Nephron (organoid): ENCODE measurements at regions not wholly inside any gene's neighbourhood (a gene's known extent, or its start where the extent isn't known, plus 50 kb on each side); places are given as distances from the start of the nearest gene placed in this dataset.

Source experiments
- H3K27ac Mint-ChIP-seq, 3 experiments: 2 replicates each; pipeline ENCODE4 v1.8.0; 2020; ENCODE audit warnings: mixed read lengths in 3 of 3, mild to moderate bottlenecking in 2 of 3, moderate library complexity in 1 of 3
- H3K27me3 Mint-ChIP-seq: 2 replicates; pipeline ENCODE4 v1.8.0; 2021; ENCODE audit warnings: low read depth, mild to moderate bottlenecking, moderate library complexity, mixed read lengths
- H3K36me3 Mint-ChIP-seq: 2 replicates; pipeline ENCODE4 v1.8.0; 2020; ENCODE audit warnings: low read depth, mixed read lengths
- H3K4me1 Mint-ChIP-seq: 2 replicates; pipeline ENCODE4 v1.8.0; 2020; ENCODE audit warnings: mixed read lengths
- H3K4me3 Mint-ChIP-seq, 3 experiments: 2 replicates each; pipeline ENCODE4 v1.8.0; 2020; ENCODE audit warnings: mild to moderate bottlenecking in 3 of 3, mixed read lengths in 3 of 3, moderate library complexity in 2 of 3
- H3K9me3 Mint-ChIP-seq: 2 replicates; pipeline ENCODE4 v1.8.0; 2020; ENCODE audit warnings: mixed read lengths
- TF ChIP-seq, protein P1 (sequence below), 3 experiments: fragments of 200-600 bp; sonication (generic); IDR thresholded peaks; one replicate each; pipeline ENCODE4 v1.5.0; 2021; ENCODE audit warnings: antibody characterized with exemption in 3 of 3; ENCODE audit not compliant: unreplicated experiment in 3 of 3

DNA sequence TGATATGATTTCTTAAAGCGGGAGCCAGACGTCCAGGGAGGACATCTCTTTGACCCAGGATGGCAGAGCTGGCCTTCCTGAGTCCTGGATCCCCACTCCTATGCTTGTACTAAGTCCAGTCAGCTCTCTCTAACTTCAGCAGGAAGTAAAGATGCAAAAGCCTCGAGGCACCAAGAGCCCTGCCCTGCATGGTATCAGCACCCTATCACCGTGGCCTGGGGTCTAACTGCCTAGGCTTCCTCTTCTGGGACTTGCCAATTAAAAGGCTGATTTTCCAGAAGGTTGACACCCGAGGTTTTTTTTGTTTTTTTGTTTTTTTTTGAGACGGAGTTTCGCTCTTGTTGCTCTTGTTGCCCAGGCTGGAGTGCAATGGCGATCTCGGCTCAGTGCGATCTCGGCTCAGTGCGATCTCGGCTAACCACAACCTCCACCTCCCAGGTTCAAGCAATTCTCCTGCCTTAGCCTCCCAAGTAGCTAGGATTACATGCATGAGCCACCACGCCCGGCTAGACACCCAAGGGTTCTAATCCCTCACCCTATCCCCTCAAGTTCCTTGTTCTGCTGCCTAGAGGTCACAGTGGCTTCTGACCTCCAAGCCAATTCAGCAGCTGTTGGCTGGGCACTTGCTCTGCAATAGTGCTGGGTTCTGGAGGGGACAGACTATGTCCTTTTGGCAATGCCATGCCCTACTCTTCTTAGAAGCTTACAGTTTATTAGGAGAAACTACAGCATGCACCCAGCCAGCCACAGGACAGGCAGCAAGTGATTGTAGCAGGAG lies 50.6 kb upstream of the FTH1 start:
- H3K36me3 Mint-ChIP-seq, result peaks cover 4% of the 10 kb centered on the region
- H3K4me3 Mint-ChIP-seq, result no peak overlapping the region
- H3K9me3 Mint-ChIP-seq, result peaks cover 11% of the 10 kb centered on the region
- H3K27ac Mint-ChIP-seq, result peak overlapping the region in 2 of 3 experiments; percentile 14 to 60
- TF ChIP-seq, protein P1, sequence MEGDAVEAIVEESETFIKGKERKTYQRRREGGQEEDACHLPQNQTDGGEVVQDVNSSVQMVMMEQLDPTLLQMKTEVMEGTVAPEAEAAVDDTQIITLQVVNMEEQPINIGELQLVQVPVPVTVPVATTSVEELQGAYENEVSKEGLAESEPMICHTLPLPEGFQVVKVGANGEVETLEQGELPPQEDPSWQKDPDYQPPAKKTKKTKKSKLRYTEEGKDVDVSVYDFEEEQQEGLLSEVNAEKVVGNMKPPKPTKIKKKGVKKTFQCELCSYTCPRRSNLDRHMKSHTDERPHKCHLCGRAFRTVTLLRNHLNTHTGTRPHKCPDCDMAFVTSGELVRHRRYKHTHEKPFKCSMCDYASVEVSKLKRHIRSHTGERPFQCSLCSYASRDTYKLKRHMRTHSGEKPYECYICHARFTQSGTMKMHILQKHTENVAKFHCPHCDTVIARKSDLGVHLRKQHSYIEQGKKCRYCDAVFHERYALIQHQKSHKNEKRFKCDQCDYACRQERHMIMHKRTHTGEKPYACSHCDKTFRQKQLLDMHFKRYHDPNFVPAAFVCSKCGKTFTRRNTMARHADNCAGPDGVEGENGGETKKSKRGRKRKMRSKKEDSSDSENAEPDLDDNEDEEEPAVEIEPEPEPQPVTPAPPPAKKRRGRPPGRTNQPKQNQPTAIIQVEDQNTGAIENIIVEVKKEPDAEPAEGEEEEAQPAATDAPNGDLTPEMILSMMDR (IDR thresholded peaks at IDR 0.05; ENCODE audit: unreplicated experiment in 3 of 3), result no peak
- peaks cover 4% of the 10 kb centered on the region for H3K27me3 Mint-ChIP-seq
- H3K4me1 Mint-ChIP-seq, result peaks cover 12% of the 10 kb centered on the region
